HEK293 (cell line): ENCODE measurements at regions not wholly inside any gene's neighbourhood (a gene's known extent, or its start where the extent isn't known, plus 50 kb on each side); places are given as distances from the start of the nearest gene placed in this dataset.

Experiments used
- CTCF ChIA-PET: fragments of 350-600 bp; formaldehyde crosslinking; extraction: SDS; loops from one replicate; lab custom pipeline; 2021; ENCODE audit warnings: antibody characterized with exemption; lab: Yijun Ruan, JAX
- POLR2A ChIA-PET: fragments of 300-600 bp; formaldehyde crosslinking; extraction: SDS; loops from one replicate; lab custom pipeline; 2020; ENCODE audit warnings: antibody characterized with exemption, inconsistent platforms; lab: Yijun Ruan, JAX
- H3K27ac ChIP-seq: fragments of 200-500 bp; sonication (Bioruptor generic); 2 replicates; pipeline ENCODE4 v1.5.1; 2014; ENCODE audit warnings: low read depth, low read length, control low read depth, inconsistent platforms; ENCODE audit errors: extremely low read depth
- H3K36me3 ChIP-seq, 2 experiments: fragments of 200-500 bp in 1 of 2; sonication (Bioruptor generic) in 1 of 2; 1 replicate in 1 of 2; 2 replicates in 1 of 2; pipeline ENCODE4 v1.5.1; 2014 to 2017; ENCODE audit warnings: inconsistent platforms in 2 of 2, low read length in 2 of 2; ENCODE audit not compliant: control insufficient read depth in 2 of 2, insufficient read depth in 1 of 2
- H3K4me1 ChIP-seq: fragments of 200-500 bp; sonication (Bioruptor generic); 2 replicates; pipeline ENCODE4 v1.5.1; 2014; ENCODE audit warnings: mild to moderate bottlenecking, low read length, inconsistent platforms; ENCODE audit not compliant: control insufficient read depth, insufficient read depth
- H3K4me3 ChIP-seq: 2 replicates; pipeline ENCODE4 v1.5.1; 2011; ENCODE audit warnings: low read depth, mild to moderate bottlenecking, control low read depth, low read length, moderate library complexity
- H3K9me3 ChIP-seq: fragments of 200-500 bp; sonication (Bioruptor generic); 2 replicates; pipeline ENCODE4 v1.5.1; 2014; ENCODE audit warnings: low read depth, low read length, inconsistent platforms; ENCODE audit not compliant: control insufficient read depth, insufficient read depth
- BCL11A ChIP-seq: fragments of 450-650 bp; formaldehyde crosslinking; IDR thresholded peaks from 2 replicates; pipeline ENCODE4 v1.5.1; 2016; ENCODE audit warnings: low read depth, missing biosample characterization, missing genetic modification characterization
- HIC1 ChIP-seq: fragments of 450-650 bp; formaldehyde crosslinking; IDR thresholded peaks from 2 replicates; pipeline ENCODE4 v1.5.1; 2016; ENCODE audit warnings: missing biosample characterization, missing genetic modification characterization
- HOXC10 ChIP-seq: sonication (generic); formaldehyde crosslinking; IDR thresholded peaks from 2 replicates; pipeline ENCODE4 v1.8.1; 2023; ENCODE audit warnings: mild to moderate bottlenecking, missing genetic modification reagents
- KLF9 ChIP-seq: fragments of 450-650 bp; formaldehyde crosslinking; IDR thresholded peaks from 2 replicates; pipeline ENCODE4 v1.5.1; 2016; ENCODE audit warnings: missing biosample characterization, missing genetic modification characterization, low read depth
- SALL2 ChIP-seq: fragments of 450-650 bp; formaldehyde crosslinking; IDR thresholded peaks from 2 replicates; pipeline ENCODE4 v1.5.0; 2017; ENCODE audit warnings: missing biosample characterization, mild to moderate bottlenecking, missing genetic modification characterization, borderline replicate concordance
- ZFP37 ChIP-seq: fragments of 450-650 bp; formaldehyde crosslinking; IDR thresholded peaks from 2 replicates; pipeline ENCODE4 v1.5.1; 2016; ENCODE audit warnings: missing biosample characterization, missing genetic modification characterization
- ZNF324 ChIP-seq: fragments of 450-650 bp; formaldehyde crosslinking; IDR thresholded peaks from 2 replicates; pipeline ENCODE4 v1.5.1; 2016; ENCODE audit warnings: missing biosample characterization, missing genetic modification characterization
- ZNF514 ChIP-seq: fragments of 450-650 bp; formaldehyde crosslinking; IDR thresholded peaks from 2 replicates; pipeline ENCODE4 v1.5.1; 2016; ENCODE audit warnings: missing biosample characterization, missing genetic modification characterization
- ZNF600 ChIP-seq: fragments of 450-650 bp; formaldehyde crosslinking; IDR thresholded peaks from 2 replicates; pipeline ENCODE4 v1.5.1; 2016; ENCODE audit warnings: missing biosample characterization, missing genetic modification characterization
- ZNF610 ChIP-seq: fragments of 450-650 bp; formaldehyde crosslinking; IDR thresholded peaks from 2 replicates; pipeline ENCODE4 v1.5.1; 2016; ENCODE audit warnings: missing biosample characterization, missing genetic modification characterization, borderline replicate concordance
- ZNF626 ChIP-seq: fragments of 450-650 bp; sonication (Bioruptor Pico); formaldehyde crosslinking; IDR thresholded peaks from 2 replicates; pipeline ENCODE4 v1.5.1; 2018; ENCODE audit warnings: missing biosample characterization, missing genetic modification characterization, inconsistent platforms
- TF ChIP-seq, protein P1 (sequence below): fragments of 450-650 bp; formaldehyde crosslinking; IDR thresholded peaks from 2 replicates; pipeline ENCODE4 v1.5.1; 2016; ENCODE audit warnings: missing biosample characterization, missing genetic modification characterization, borderline replicate concordance
- TF ChIP-seq, protein P2 (sequence below): fragments of 450-650 bp; formaldehyde crosslinking; IDR thresholded peaks from 2 replicates; pipeline ENCODE4 v1.5.1; 2016; ENCODE audit warnings: missing biosample characterization, missing genetic modification characterization, borderline replicate concordance

DNA sequence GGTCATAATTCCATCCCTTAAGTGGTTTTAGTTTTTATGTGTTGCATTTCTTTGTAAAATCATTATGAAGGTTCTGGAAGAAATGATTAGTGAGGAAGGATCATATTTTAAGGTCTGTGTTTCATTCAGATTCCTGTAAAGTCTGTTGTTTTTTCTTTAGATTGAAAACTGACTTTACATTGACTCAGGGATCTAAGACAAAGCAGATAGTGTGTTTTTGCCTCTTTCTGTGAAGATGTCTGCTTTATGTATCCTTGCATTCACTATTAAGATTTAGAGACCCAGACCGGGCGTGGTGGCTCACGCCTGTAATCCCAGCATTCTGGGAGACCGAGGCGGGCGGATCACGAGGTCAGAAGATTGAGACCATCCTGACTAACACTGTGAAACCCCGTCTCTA is 225.7 kb downstream of the SAMD5 start:
- no peak for TF ChIP-seq SALL2 (tag by site-specific recombination)
- TF ChIP-seq ZNF324 (tag by site-specific recombination), result no peak
- TF ChIP-seq ZNF626 (tag by site-specific recombination), result no peak
- TF ChIP-seq ZNF600, result no peak
- no peak for TF ChIP-seq HOXC10 (CRISPR knock-in tag)
- TF ChIP-seq HIC1 (tag by site-specific recombination), result no peak
- TF ChIP-seq KLF9 (tag by site-specific recombination), result no peak
- no peak for TF ChIP-seq ZNF610 (tag by site-specific recombination)
- TF ChIP-seq, protein P1, sequence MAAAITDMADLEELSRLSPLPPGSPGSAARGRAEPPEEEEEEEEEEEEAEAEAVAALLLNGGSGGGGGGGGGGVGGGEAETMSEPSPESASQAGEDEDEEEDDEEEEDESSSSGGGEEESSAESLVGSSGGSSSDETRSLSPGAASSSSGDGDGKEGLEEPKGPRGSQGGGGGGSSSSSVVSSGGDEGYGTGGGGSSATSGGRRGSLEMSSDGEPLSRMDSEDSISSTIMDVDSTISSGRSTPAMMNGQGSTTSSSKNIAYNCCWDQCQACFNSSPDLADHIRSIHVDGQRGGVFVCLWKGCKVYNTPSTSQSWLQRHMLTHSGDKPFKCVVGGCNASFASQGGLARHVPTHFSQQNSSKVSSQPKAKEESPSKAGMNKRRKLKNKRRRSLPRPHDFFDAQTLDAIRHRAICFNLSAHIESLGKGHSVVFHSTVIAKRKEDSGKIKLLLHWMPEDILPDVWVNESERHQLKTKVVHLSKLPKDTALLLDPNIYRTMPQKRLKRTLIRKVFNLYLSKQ (tag by site-specific recombination), result no peak
- no peak for TF ChIP-seq ZNF514 (tag by site-specific recombination)
- TF ChIP-seq ZFP37, result no peak
- TF ChIP-seq, protein P2, sequence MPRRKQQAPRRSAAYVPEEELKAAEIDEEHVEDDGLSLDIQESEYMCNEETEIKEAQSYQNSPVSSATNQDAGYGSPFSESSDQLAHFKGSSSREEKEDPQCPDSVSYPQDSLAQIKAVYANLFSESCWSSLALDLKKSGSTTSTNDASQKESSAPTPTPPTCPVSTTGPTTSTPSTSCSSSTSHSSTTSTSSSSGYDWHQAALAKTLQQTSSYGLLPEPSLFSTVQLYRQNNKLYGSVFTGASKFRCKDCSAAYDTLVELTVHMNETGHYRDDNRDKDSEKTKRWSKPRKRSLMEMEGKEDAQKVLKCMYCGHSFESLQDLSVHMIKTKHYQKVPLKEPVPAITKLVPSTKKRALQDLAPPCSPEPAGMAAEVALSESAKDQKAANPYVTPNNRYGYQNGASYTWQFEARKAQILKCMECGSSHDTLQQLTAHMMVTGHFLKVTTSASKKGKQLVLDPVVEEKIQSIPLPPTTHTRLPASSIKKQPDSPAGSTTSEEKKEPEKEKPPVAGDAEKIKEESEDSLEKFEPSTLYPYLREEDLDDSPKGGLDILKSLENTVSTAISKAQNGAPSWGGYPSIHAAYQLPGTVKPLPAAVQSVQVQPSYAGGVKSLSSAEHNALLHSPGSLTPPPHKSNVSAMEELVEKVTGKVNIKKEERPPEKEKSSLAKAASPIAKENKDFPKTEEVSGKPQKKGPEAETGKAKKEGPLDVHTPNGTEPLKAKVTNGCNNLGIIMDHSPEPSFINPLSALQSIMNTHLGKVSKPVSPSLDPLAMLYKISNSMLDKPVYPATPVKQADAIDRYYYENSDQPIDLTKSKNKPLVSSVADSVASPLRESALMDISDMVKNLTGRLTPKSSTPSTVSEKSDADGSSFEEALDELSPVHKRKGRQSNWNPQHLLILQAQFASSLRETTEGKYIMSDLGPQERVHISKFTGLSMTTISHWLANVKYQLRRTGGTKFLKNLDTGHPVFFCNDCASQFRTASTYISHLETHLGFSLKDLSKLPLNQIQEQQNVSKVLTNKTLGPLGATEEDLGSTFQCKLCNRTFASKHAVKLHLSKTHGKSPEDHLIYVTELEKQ (tag by site-specific recombination), result no peak
- Histone ChIP-seq H3K36me3 (no peaks in the 10 kb centered on the region), H3K4me3 (no peak overlapping the region), H3K27ac (no peak overlapping the region), H3K9me3 (no peaks in the 10 kb centered on the region), H3K4me1 (peaks cover 3% of the 10 kb centered on the region; the same call in 1 of the 2 replicates)
- ChIA-PET POLR2A (no interaction called here), CTCF (no interaction called here)

DNA sequence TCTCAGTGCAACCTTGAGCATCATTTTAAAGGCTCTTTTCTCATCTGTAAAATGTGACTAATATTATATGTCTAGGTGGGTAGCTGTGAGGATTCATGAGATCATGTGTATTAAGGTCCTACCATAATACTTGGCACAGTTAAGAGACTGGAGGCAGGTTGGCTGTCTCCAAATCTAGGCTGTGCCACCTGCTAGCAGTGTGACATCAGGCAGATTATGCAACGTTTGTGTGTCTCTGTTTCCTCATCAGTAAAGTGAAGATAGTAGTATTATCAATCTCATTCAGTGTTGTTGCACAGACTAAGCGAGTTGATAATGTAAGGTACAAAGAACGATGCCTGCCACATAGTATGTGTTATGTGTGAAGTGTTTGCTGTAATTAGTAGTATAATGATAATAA is 227.4 kb downstream of the SAMD5 start:
- H3K4me3 ChIP-seq, result no peak overlapping the region
- no peak overlapping the region for H3K27ac ChIP-seq
- TF ChIP-seq HIC1 (tag by site-specific recombination) (no peak), BCL11A (tag by site-specific recombination) (no peak)
- TF ChIP-seq, all 188 proteins: peak for 0
- ChIA-PET CTCF (no interaction called here), POLR2A (no interaction called here)
- no peaks in the 10 kb centered on the region for H3K9me3 ChIP-seq
- H3K4me1 ChIP-seq, result peaks cover 3% of the 10 kb centered on the region; the same call in 1 of the 2 replicates
- H3K36me3 ChIP-seq, result no peaks in the 10 kb centered on the region
